ENCODE measurements at regions not wholly inside any gene's neighbourhood (a gene's known extent, or its start where the extent isn't known, plus 50 kb on each side); places are given as distances from the start of the nearest gene placed in this dataset.

- 89% methylated on average over 4 of the region's 4 CpGs for WGBS
- Histone ChIP-seq H3K9me3 (no peaks in the 10 kb centered on the region), H3K4me3 (no peak overlapping the region), H3K4me1 (replicated peaks) (no peaks in the 10 kb centered on the region), H3K36me3 (no peaks in the 10 kb centered on the region), H3K27ac (no peak overlapping the region), H3K27me3 (replicated peaks; ENCODE audit: insufficient read depth) (no peaks in the 10 kb centered on the region)
- no peak for DNase-seq (ENCODE audit: low spot score)
- intact Hi-C loops (cut with DNase I) = no loop called here
- TF ChIP-seq POLR2AphosphoS5 (IDR thresholded peaks at IDR 0.05) (no peak), POLR2A (IDR thresholded peaks at IDR 0.05) (no peak), CTCF (IDR thresholded peaks at IDR 0.05) (no peak)
Measured at GRCh38 chr12:91913651-91914050, 232.0 kb downstream of the BTG1 start.

- H3K4me3 ChIP-seq = no peak overlapping the region
- H3K9me3 ChIP-seq = no peaks in the 10 kb centered on the region
- no peaks in the 10 kb centered on the region for H3K27me3 ChIP-seq (replicated peaks; ENCODE audit: insufficient read depth)
- TF ChIP-seq POLR2A (IDR thresholded peaks at IDR 0.05) (no peak), POLR2AphosphoS5 (IDR thresholded peaks at IDR 0.05) (no peak), CTCF (IDR thresholded peaks at IDR 0.05) (no peak)
- H3K36me3 ChIP-seq = no peaks in the 10 kb centered on the region
- DNase-seq (ENCODE audit: low spot score) = no peak
- H3K27ac ChIP-seq = no peak overlapping the region
- H3K4me1 ChIP-seq (replicated peaks) = no peaks in the 10 kb centered on the region
- intact Hi-C loops (cut with DNase I) = no loop called here
Measured at GRCh38 chr12:91913124-91913523, 232.5 kb downstream of the BTG1 start.

- no peaks in the 10 kb centered on the region for H3K27me3 ChIP-seq (replicated peaks; ENCODE audit: insufficient read depth)
- no peak overlapping the region for H3K4me3 ChIP-seq
- H3K36me3 ChIP-seq = no peaks in the 10 kb centered on the region
- no peak for DNase-seq (ENCODE audit: low spot score)
- no peak overlapping the region for H3K27ac ChIP-seq
- no peak for TF ChIP-seq POLR2A (IDR thresholded peaks at IDR 0.05)
- TF ChIP-seq CTCF (IDR thresholded peaks at IDR 0.05) = no peak
- no peak for TF ChIP-seq POLR2AphosphoS5 (IDR thresholded peaks at IDR 0.05)
- H3K4me1 ChIP-seq (replicated peaks) = no peaks in the 10 kb centered on the region
- 100% methylated on average over 1 of the region's 1 CpG for WGBS
- no peaks in the 10 kb centered on the region for H3K9me3 ChIP-seq
- intact Hi-C loops (cut with DNase I) = no loop called here
Measured at GRCh38 chr12:91912178-91912577, 233.5 kb downstream of the BTG1 start.

- no peaks in the 10 kb centered on the region for H3K27me3 ChIP-seq (replicated peaks; ENCODE audit: insufficient read depth)
- H3K4me3 ChIP-seq = no peak overlapping the region
- intact Hi-C loops (cut with DNase I) = no loop called here
- DNase-seq (ENCODE audit: low spot score) = no peak
- H3K27ac ChIP-seq = no peak overlapping the region
- no peaks in the 10 kb centered on the region for H3K4me1 ChIP-seq (replicated peaks)
- H3K36me3 ChIP-seq = no peaks in the 10 kb centered on the region
- no peaks in the 10 kb centered on the region for H3K9me3 ChIP-seq
- 36% methylated on average over 1 of the region's 1 CpG for WGBS
- TF ChIP-seq POLR2A (IDR thresholded peaks at IDR 0.05) (no peak), POLR2AphosphoS5 (IDR thresholded peaks at IDR 0.05) (no peak), CTCF (IDR thresholded peaks at IDR 0.05) (no peak)
Measured at GRCh38 chr12:91910871-91911388, 234.7 kb downstream of the BTG1 start.

- no peak overlapping the region for H3K27ac ChIP-seq
- H3K36me3 ChIP-seq = no peaks in the 10 kb centered on the region
- H3K9me3 ChIP-seq = no peaks in the 10 kb centered on the region
- H3K4me3 ChIP-seq = no peak overlapping the region
- no peak for TF ChIP-seq POLR2A (IDR thresholded peaks at IDR 0.05)
- TF ChIP-seq CTCF (IDR thresholded peaks at IDR 0.05) = no peak
- TF ChIP-seq POLR2AphosphoS5 (IDR thresholded peaks at IDR 0.05) = no peak
- no peak for DNase-seq (ENCODE audit: low spot score)
- intact Hi-C loops (cut with DNase I) = no loop called here
- no peaks in the 10 kb centered on the region for H3K27me3 ChIP-seq (replicated peaks; ENCODE audit: insufficient read depth)
- H3K4me1 ChIP-seq (replicated peaks) = no peaks in the 10 kb centered on the region
Measured at GRCh38 chr12:91902860-91903683, 242.6 kb downstream of the BTG1 start.
